ENCODE measurements at regions not wholly inside any gene's neighbourhood (a gene's known extent, or its start where the extent isn't known, plus 50 kb on each side); places are given as distances from the start of the nearest gene placed in this dataset.

- no peaks in the 10 kb centered on the region for H3K36me3 ChIP-seq (ENCODE audit: control insufficient read depth in 2 of 2, insufficient read depth in 2 of 2, low read length in 2 of 2)
- H3K9me3 ChIP-seq (ENCODE audit: control insufficient read depth in 2 of 2, low read length in 2 of 2): no peaks in the 10 kb centered on the region
- H3K9ac ChIP-seq (ENCODE audit: low read depth in 1 of 2, low read length in 2 of 2): no peak overlapping the region
- no peak overlapping the region for H3K27ac ChIP-seq (ENCODE audit: low read depth in 2 of 2, low read length in 2 of 2)
- H3K27me3 ChIP-seq (ENCODE audit: control insufficient read depth in 2 of 2, insufficient read depth in 2 of 2, low read length in 2 of 2): peaks cover 0 to 6% of the 10 kb centered on the region in 2 donors
- peaks cover 5 to 20% of the 10 kb centered on the region in 2 donors for H3K4me1 ChIP-seq (ENCODE audit: control insufficient read depth in 2 of 2, insufficient read depth in 2 of 2, low read length in 2 of 2)
- no peak overlapping the region for H3K4me3 ChIP-seq (ENCODE audit: low read length in 2 of 2)
Measured at GRCh38 chr15:29573197-29573838, 248.9 kb downstream of the TJP1 start.

GRCh38 chr15:29571792-29572431 lies 250.4 kb downstream of the TJP1 start:
- Histone ChIP-seq H3K4me3 (ENCODE audit: low read length in 2 of 2) (peak overlapping the region; percentile 59 to 62), H3K9ac (ENCODE audit: low read depth in 1 of 2, low read length in 2 of 2) (peak overlapping the region in 1 of 2 donors; percentile 62), H3K9me3 (ENCODE audit: control insufficient read depth in 2 of 2, low read length in 2 of 2) (no peaks in the 10 kb centered on the region), H3K36me3 (ENCODE audit: control insufficient read depth in 2 of 2, insufficient read depth in 2 of 2, low read length in 2 of 2) (no peaks in the 10 kb centered on the region), H3K27me3 (ENCODE audit: control insufficient read depth in 2 of 2, insufficient read depth in 2 of 2, low read length in 2 of 2) (peaks cover 0 to 6% of the 10 kb centered on the region in 2 donors), H3K27ac (ENCODE audit: low read depth in 2 of 2, low read length in 2 of 2) (peak overlapping the region; percentile 12 to 68), H3K4me1 (ENCODE audit: control insufficient read depth in 2 of 2, insufficient read depth in 2 of 2, low read length in 2 of 2) (peaks cover 5 to 20% of the 10 kb centered on the region in 2 donors)

- peak overlapping the region; percentile 59 to 68 for H3K27ac ChIP-seq (ENCODE audit: low read depth in 2 of 2, low read length in 2 of 2)
- peak overlapping the region in 1 of 2 donors; percentile 62 for H3K9ac ChIP-seq (ENCODE audit: low read depth in 1 of 2, low read length in 2 of 2)
- peak overlapping the region; percentile 62 to 64 for H3K4me3 ChIP-seq (ENCODE audit: low read length in 2 of 2)
- no peaks in the 10 kb centered on the region for H3K9me3 ChIP-seq (ENCODE audit: control insufficient read depth in 2 of 2, low read length in 2 of 2)
- peaks cover 0 to 6% of the 10 kb centered on the region in 2 donors for H3K27me3 ChIP-seq (ENCODE audit: control insufficient read depth in 2 of 2, insufficient read depth in 2 of 2, low read length in 2 of 2)
- no peaks in the 10 kb centered on the region for H3K36me3 ChIP-seq (ENCODE audit: control insufficient read depth in 2 of 2, insufficient read depth in 2 of 2, low read length in 2 of 2)
- H3K4me1 ChIP-seq (ENCODE audit: control insufficient read depth in 2 of 2, insufficient read depth in 2 of 2, low read length in 2 of 2): peaks cover 5 to 20% of the 10 kb centered on the region in 2 donors
Measured at GRCh38 chr15:29570948-29571791, 251.1 kb downstream of the TJP1 start.

GRCh38 chr15:29570121-29570947 lies 251.9 kb downstream of the TJP1 start:
- no peaks in the 10 kb centered on the region for H3K9me3 ChIP-seq (ENCODE audit: control insufficient read depth in 2 of 2, low read length in 2 of 2)
- peaks cover 5 to 20% of the 10 kb centered on the region in 2 donors for H3K4me1 ChIP-seq (ENCODE audit: control insufficient read depth in 2 of 2, insufficient read depth in 2 of 2, low read length in 2 of 2)
- H3K36me3 ChIP-seq (ENCODE audit: control insufficient read depth in 2 of 2, insufficient read depth in 2 of 2, low read length in 2 of 2): no peaks in the 10 kb centered on the region
- H3K27me3 ChIP-seq (ENCODE audit: control insufficient read depth in 2 of 2, insufficient read depth in 2 of 2, low read length in 2 of 2): peaks cover 0 to 6% of the 10 kb centered on the region in 2 donors
- peak overlapping the region in 1 of 2 donors; percentile 66 for H3K9ac ChIP-seq (ENCODE audit: low read depth in 1 of 2, low read length in 2 of 2)
- peak overlapping the region; percentile 52 to 63 for H3K27ac ChIP-seq (ENCODE audit: low read depth in 2 of 2, low read length in 2 of 2)
- peak overlapping the region; percentile 58 to 62 for H3K4me3 ChIP-seq (ENCODE audit: low read length in 2 of 2)

GRCh38 chr15:29569533-29570092 lies 252.7 kb downstream of the TJP1 start:
- peaks cover 5 to 20% of the 10 kb centered on the region in 2 donors for H3K4me1 ChIP-seq (ENCODE audit: control insufficient read depth in 2 of 2, insufficient read depth in 2 of 2, low read length in 2 of 2)
- peak overlapping the region; percentile 39 to 43 for H3K4me3 ChIP-seq (ENCODE audit: low read length in 2 of 2)
- peaks cover 0 to 6% of the 10 kb centered on the region in 2 donors for H3K27me3 ChIP-seq (ENCODE audit: control insufficient read depth in 2 of 2, insufficient read depth in 2 of 2, low read length in 2 of 2)

GRCh38 chr15:29568840-29569532 lies 253.3 kb downstream of the TJP1 start:
- Histone ChIP-seq H3K27me3 (ENCODE audit: control insufficient read depth in 2 of 2, insufficient read depth in 2 of 2, low read length in 2 of 2) (peaks cover 0 to 6% of the 10 kb centered on the region in 2 donors), H3K9ac (ENCODE audit: low read depth in 1 of 2, low read length in 2 of 2) (peak overlapping the region in 1 of 2 donors; percentile 38), H3K27ac (ENCODE audit: low read depth in 2 of 2, low read length in 2 of 2) (no peak overlapping the region), H3K36me3 (ENCODE audit: control insufficient read depth in 2 of 2, insufficient read depth in 2 of 2, low read length in 2 of 2) (no peaks in the 10 kb centered on the region), H3K4me1 (ENCODE audit: control insufficient read depth in 2 of 2, insufficient read depth in 2 of 2, low read length in 2 of 2) (peaks cover 5 to 20% of the 10 kb centered on the region in 2 donors), H3K9me3 (ENCODE audit: control insufficient read depth in 2 of 2, low read length in 2 of 2) (no peaks in the 10 kb centered on the region), H3K4me3 (ENCODE audit: low read length in 2 of 2) (peak overlapping the region; percentile 39 to 43)

More at GRCh38 chr15:29569533-29570092, 252.7 kb downstream of the TJP1 start:
- no peaks in the 10 kb centered on the region for H3K36me3 ChIP-seq (ENCODE audit: control insufficient read depth in 2 of 2, insufficient read depth in 2 of 2, low read length in 2 of 2)
- no peak overlapping the region for H3K27ac ChIP-seq (ENCODE audit: low read depth in 2 of 2, low read length in 2 of 2)
- H3K9ac ChIP-seq (ENCODE audit: low read depth in 1 of 2, low read length in 2 of 2): peak overlapping the region in 1 of 2 donors; percentile 12
- no peaks in the 10 kb centered on the region for H3K9me3 ChIP-seq (ENCODE audit: control insufficient read depth in 2 of 2, low read length in 2 of 2)

GRCh38 chr15:29567336-29567735 lies 254.9 kb downstream of the TJP1 start:
- peaks cover 0 to 6% of the 10 kb centered on the region in 2 donors for H3K27me3 ChIP-seq (ENCODE audit: control insufficient read depth in 2 of 2, insufficient read depth in 2 of 2, low read length in 2 of 2)
- no peak overlapping the region for H3K9ac ChIP-seq (ENCODE audit: low read depth in 1 of 2, low read length in 2 of 2)
- H3K4me3 ChIP-seq (ENCODE audit: low read length in 2 of 2): no peak overlapping the region
- H3K9me3 ChIP-seq (ENCODE audit: control insufficient read depth in 2 of 2, low read length in 2 of 2): no peaks in the 10 kb centered on the region
- H3K27ac ChIP-seq (ENCODE audit: low read depth in 2 of 2, low read length in 2 of 2): no peak overlapping the region
- no peaks in the 10 kb centered on the region for H3K36me3 ChIP-seq (ENCODE audit: control insufficient read depth in 2 of 2, insufficient read depth in 2 of 2, low read length in 2 of 2)
- H3K4me1 ChIP-seq (ENCODE audit: control insufficient read depth in 2 of 2, insufficient read depth in 2 of 2, low read length in 2 of 2): peaks cover 5 to 20% of the 10 kb centered on the region in 2 donors

- Histone ChIP-seq H3K27me3 (ENCODE audit: control insufficient read depth in 2 of 2, insufficient read depth in 2 of 2, low read length in 2 of 2) (peaks cover 0 to 6% of the 10 kb centered on the region in 2 donors), H3K36me3 (ENCODE audit: control insufficient read depth in 2 of 2, insufficient read depth in 2 of 2, low read length in 2 of 2) (no peaks in the 10 kb centered on the region), H3K27ac (ENCODE audit: low read depth in 2 of 2, low read length in 2 of 2) (no peak overlapping the region), H3K4me3 (ENCODE audit: low read length in 2 of 2) (no peak overlapping the region), H3K9ac (ENCODE audit: low read depth in 1 of 2, low read length in 2 of 2) (no peak overlapping the region), H3K9me3 (ENCODE audit: control insufficient read depth in 2 of 2, low read length in 2 of 2) (no peaks in the 10 kb centered on the region), H3K4me1 (ENCODE audit: control insufficient read depth in 2 of 2, insufficient read depth in 2 of 2, low read length in 2 of 2) (peaks cover 5 to 16% of the 10 kb centered on the region in 2 donors)
Measured at GRCh38 chr15:29566914-29567313, 255.4 kb downstream of the TJP1 start.

- H3K27ac ChIP-seq (ENCODE audit: low read depth in 2 of 2, low read length in 2 of 2): no peak overlapping the region
- H3K4me1 ChIP-seq (ENCODE audit: control insufficient read depth in 2 of 2, insufficient read depth in 2 of 2, low read length in 2 of 2): no peaks in the 10 kb centered on the region
- H3K27me3 ChIP-seq (ENCODE audit: control insufficient read depth in 2 of 2, insufficient read depth in 2 of 2, low read length in 2 of 2): no peaks in the 10 kb centered on the region
- H3K9me3 ChIP-seq (ENCODE audit: control insufficient read depth in 2 of 2, low read length in 2 of 2): no peaks in the 10 kb centered on the region
- no peak overlapping the region for H3K9ac ChIP-seq (ENCODE audit: low read depth in 1 of 2, low read length in 2 of 2)
- H3K4me3 ChIP-seq (ENCODE audit: low read length in 2 of 2): no peak overlapping the region
- no peaks in the 10 kb centered on the region for H3K36me3 ChIP-seq (ENCODE audit: control insufficient read depth in 2 of 2, insufficient read depth in 2 of 2, low read length in 2 of 2)
Measured at GRCh38 chr15:29563112-29563511, 259.2 kb downstream of the TJP1 start.

Measured in mucosa of rectum (tissue), 2 donors.